GM12873 (cell line): ENCODE measurements at regions not wholly inside any gene's neighbourhood (a gene's known extent, or its start where the extent isn't known, plus 50 kb on each side); places are given as distances from the start of the nearest gene placed in this dataset.

Experiments
- TF ChIP-seq, protein P1 (sequence below): IDR thresholded peaks from 2 replicates; pipeline ENCODE4 v1.5.1; 2012; ENCODE audit warnings: low read depth, mild to moderate bottlenecking, moderate library complexity, low read length, control low read depth; ENCODE audit not compliant: insufficient read depth; ENCODE audit errors: missing control alignments

DNA sequence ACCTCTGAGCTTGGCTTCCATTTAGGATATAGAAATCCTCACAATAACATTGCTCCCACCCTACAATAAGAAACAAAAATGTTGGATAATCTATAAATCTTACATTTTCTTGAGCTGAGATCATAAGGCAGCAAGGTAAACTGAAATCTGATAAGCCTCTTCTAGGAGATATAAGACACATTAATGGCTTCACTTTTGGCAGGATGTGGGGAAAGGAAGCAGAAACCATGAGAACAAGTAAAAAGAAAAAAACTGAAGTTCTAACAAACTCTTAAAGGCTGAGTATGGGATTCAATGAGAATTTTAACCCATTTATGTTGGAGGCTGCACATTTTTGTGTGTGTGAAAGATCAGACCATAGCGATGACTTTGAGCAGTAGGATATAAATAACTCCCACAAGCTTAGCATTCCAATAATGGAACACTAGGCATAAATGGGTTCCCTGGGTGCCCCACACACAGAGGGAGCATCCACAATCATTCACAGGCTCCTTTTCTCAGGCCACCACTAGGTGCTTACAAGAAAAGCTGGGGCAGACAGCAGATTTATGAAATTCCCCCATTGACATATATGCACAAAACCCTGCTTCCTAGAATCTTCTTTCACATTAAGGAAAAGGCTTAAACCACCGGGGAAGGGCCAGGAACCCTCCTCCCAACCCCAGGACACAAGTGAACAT, 564.9 kb upstream of the MGMT start:
- TF ChIP-seq, protein P1, sequence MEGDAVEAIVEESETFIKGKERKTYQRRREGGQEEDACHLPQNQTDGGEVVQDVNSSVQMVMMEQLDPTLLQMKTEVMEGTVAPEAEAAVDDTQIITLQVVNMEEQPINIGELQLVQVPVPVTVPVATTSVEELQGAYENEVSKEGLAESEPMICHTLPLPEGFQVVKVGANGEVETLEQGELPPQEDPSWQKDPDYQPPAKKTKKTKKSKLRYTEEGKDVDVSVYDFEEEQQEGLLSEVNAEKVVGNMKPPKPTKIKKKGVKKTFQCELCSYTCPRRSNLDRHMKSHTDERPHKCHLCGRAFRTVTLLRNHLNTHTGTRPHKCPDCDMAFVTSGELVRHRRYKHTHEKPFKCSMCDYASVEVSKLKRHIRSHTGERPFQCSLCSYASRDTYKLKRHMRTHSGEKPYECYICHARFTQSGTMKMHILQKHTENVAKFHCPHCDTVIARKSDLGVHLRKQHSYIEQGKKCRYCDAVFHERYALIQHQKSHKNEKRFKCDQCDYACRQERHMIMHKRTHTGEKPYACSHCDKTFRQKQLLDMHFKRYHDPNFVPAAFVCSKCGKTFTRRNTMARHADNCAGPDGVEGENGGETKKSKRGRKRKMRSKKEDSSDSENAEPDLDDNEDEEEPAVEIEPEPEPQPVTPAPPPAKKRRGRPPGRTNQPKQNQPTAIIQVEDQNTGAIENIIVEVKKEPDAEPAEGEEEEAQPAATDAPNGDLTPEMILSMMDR: no peak

DNA sequence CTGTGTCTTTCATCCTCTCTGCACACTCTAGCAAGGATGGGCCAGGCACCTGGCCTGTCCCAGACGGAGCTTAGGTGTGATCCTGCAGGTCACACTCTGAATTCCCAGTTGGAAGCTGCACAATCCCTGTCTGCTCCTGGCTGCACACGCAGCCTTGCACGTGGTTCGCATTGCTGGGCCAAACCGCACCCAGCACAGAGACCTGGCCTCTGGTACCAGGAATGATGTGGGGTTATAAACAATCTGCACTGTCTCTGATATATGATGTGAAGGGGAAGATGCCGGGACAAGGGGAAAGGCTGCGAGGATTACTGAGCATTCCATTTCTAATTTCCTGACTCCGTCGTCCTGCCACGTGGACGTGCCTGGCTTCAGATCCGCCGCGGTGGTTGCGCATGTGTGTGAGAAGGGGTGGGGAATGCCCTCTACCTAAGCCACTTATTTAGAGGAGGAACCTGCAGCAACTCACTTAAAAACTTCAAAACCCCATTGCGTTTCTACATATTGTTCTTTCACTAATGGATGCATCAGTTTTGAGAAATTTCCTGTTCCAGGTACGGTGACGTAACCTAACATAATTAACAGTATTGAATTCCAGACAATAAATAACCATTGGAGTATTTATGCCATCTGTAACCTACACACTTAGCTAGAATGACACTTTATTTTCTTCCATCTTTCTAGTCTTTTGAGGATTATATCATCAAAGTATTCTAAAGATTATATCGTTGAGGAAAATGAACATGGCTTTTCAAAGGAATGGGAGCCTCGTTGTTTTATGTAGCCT, 559.7 kb upstream of the MGMT start:
- TF ChIP-seq, protein P1: no peak

DNA sequence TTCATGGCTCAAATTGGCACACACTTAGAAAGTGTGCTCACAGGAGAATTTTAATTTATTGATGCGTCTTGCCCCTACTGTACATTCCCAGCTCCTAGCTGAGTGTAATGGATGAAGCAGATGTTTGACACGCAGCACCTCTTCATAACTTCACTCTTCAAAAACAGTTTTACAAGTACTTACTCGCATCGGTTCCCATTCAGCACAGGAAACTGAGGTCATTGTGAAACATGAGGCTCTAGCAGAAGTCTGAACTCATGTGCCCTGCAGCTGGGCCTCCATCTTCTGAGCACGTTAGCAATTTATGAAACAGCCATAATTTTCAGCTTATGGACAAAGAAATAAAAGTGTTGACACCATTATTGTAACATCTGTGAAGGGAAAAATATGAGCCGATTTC, 558.9 kb upstream of the MGMT start:
- TF ChIP-seq, protein P1: no peak

DNA sequence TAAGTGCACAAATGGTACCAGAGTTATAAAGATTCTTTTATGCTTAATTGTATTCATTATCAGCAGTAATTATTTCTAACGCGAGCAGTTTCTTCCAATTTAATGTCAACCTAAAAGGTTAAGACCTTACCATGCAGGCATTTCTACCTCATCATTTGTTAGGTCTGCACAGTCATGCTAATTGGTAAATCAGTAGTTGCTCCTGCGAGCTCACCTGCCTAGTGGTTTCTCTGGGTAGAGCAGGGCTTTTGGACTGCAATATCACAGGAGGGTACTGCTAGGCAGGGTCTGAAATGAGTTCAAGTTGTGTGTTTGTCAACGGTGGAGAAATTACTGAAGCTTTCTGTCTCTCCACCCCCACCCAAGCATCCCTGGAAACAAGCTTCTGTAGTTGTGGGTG, 558.5 kb upstream of the MGMT start:
- TF ChIP-seq, protein P1: no peak

DNA sequence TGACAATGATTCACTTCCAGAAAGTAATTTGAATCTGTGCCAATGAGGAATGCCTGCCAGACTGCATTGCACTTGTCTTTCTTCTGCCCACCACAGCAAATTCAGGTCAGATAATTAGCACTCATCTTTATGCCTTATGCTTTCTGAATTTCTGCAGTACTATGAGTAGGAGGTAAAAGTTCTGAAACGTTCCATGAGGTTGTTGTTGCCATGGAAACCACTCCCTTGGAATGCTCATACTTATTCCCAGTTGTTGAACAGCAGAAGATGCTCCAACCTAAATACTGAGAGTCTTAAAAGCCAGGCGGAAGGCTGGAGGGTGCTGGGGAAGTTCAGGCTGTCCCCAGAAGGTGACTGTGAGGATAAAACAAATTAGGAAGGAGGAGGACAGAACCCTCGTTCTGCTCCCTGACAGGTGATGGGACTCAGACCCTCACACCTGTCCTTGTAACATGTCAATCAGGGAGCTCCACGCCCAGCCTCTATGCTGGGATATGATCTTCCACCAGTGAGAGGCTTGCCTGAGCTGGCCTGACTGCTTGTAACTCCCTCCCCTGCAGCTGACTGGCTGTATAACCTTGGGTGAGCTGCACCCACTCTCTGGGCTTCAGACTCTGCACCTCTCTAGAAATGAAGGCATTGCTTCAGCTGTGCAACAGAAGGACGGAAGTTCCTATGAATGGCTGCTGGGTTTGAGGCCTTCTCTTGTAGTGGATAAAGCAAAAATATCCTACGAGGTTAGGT, 554.3 kb upstream of the MGMT start:
- TF ChIP-seq, protein P1: no peak

DNA sequence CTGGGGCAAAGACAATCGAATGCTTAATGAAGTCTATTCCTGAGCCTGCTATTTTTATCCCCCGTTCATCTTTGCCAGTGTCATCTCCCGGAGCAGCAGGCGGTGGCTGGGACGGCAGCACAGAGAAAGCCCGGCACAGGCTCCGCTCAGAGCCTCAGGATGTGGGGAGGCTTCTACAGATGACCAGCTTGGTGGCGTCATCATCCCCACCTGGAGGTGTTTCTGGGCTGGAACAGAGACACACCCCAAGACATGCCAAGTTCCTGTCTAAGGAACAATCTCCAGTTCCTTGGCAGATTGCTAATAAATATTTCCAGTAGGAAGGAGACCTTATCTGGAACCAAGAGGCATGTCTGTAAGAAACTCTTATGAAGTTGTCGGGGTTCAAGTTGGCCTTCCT, 552.4 kb upstream of the MGMT start:
- TF ChIP-seq, protein P1: no peak

DNA sequence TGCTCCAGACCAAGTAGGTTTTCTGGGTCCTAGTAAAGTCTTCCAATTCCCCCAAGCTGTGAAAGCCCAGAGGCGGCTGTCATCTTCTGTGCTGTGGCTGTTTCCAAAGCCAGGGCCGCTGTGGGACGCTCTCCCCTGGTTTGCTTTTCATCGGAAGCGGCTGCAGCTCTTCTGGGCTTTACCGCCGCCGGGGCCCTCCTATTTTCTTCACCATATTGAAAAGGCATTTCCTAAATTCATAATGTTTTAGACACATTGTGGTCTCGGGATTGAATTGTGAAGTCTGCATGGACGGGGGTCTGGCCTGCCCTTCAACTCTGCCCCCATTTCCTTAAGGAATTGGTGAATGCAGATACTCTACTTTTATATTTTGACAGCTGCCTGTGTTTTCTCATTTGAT, 551.4 kb upstream of the MGMT start:
- TF ChIP-seq, protein P1: no peak
